Tibial artery (tissue), 4 donors: ENCODE measurements at regions not wholly inside any gene's neighbourhood (a gene's known extent, or its start where the extent isn't known, plus 50 kb on each side); places are given as distances from the start of the nearest gene placed in this dataset.

ENCODE experiments used
- DNase-seq, 2 donors: peaks; one replicate each; pipeline ENCODE4 v3.0.0-alpha.2; 2019
- H3K27ac ChIP-seq, 2 donors: fragments of 200-600 bp; sonication (generic) in 1 of 2; 1 replicate in 1 of 2; 2 replicates in 1 of 2; pipeline ENCODE4 v1.5.1; 2018 to 2019; ENCODE audit warnings: mild to moderate bottlenecking in 1 of 2
- H3K27me3 ChIP-seq, 2 donors: fragments of 200-600 bp; sonication (generic) in 1 of 2; one replicate each; pipeline versions ENCODE4 v1.5.1 to v1.6.0; 2016 to 2019
- H3K36me3 ChIP-seq, 3 donors: fragments of 200-600 bp; sonication (generic) in 2 of 3; one replicate each; pipeline ENCODE4 v1.5.1; 2016 to 2019; ENCODE audit warnings: mild to moderate bottlenecking in 2 of 3
- H3K4me1 ChIP-seq, 4 donors: fragments of 200-600 bp; sonication (generic) in 2 of 4; 1 replicate in 3 of 4; 2 replicates in 1 of 4; pipeline ENCODE4 v1.5.1; 2016 to 2019
- H3K4me3 ChIP-seq, 2 donors: fragments of 200-600 bp; sonication (generic) in 1 of 2; 1 replicate in 1 of 2; 2 replicates in 1 of 2; pipeline ENCODE4 v1.5.1; 2018 to 2019; ENCODE audit warnings: mild to moderate bottlenecking in 2 of 2
- H3K9me3 ChIP-seq, 3 donors: fragments of 200-600 bp; sonication (generic) in 1 of 3; one replicate each; pipeline ENCODE4 v1.5.1; 2016 to 2019
- CTCF ChIP-seq, 2 experiments: fragments of 200-600 bp in 1 of 2; fragments of 450-650 bp in 1 of 2; IDR thresholded peaks; one replicate each; pipeline ENCODE4 v1.5.1; 2017 to 2019; ENCODE audit warnings: antibody characterized with exemption in 2 of 2, mild to moderate bottlenecking in 1 of 2, moderate library complexity in 1 of 2
- intact Hi-C: fragments of 100-400 bp; cut with DNase I; formaldehyde crosslinking; loops from one replicate; pipeline ENCODE4 v1.15.0; 2023; ENCODE audit warnings: low total_unique reads

GRCh38 chr12:66903782-66904396 lies 225.0 kb upstream of the GRIP1 start:
- Histone ChIP-seq H3K9me3 (no peaks in the 10 kb centered on the region), H3K27ac (no peak overlapping the region), H3K36me3 (no peaks in the 10 kb centered on the region), H3K4me3 (no peak overlapping the region), H3K4me1 (no peaks in the 10 kb centered on the region), H3K27me3 (no peaks in the 10 kb centered on the region)
- TF ChIP-seq CTCF (IDR thresholded peaks at IDR 0.05): no peak
- intact Hi-C loops: no loop called here
- DNase-seq: no peak

DNA sequence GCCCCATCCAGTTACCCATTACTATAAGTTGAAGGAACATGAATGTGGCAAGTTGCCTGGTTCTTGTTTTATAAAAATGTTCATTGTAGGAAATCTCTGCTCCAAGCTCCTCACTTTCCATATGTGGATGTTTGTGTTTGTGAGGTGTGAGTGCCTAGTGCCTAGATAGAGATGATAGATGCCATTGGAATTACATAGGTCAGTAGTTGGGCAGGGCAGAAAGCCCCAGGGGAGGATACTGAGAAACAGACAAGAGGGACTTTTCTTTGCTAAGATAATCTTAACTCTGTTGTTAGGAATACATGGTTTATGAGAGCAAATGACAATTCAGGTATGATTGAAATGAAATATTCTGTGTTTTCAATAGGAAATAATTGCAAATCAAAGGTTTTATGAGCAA lies 226.3 kb upstream of the GRIP1 start:
- Histone ChIP-seq H3K4me3 (no peak overlapping the region), H3K27me3 (no peaks in the 10 kb centered on the region), H3K4me1 (no peaks in the 10 kb centered on the region), H3K27ac (no peak overlapping the region), H3K36me3 (no peaks in the 10 kb centered on the region), H3K9me3 (no peaks in the 10 kb centered on the region)
- no peak for DNase-seq
- no peak for TF ChIP-seq CTCF (IDR thresholded peaks at IDR 0.05)
- intact Hi-C loops: no loop called here

DNA sequence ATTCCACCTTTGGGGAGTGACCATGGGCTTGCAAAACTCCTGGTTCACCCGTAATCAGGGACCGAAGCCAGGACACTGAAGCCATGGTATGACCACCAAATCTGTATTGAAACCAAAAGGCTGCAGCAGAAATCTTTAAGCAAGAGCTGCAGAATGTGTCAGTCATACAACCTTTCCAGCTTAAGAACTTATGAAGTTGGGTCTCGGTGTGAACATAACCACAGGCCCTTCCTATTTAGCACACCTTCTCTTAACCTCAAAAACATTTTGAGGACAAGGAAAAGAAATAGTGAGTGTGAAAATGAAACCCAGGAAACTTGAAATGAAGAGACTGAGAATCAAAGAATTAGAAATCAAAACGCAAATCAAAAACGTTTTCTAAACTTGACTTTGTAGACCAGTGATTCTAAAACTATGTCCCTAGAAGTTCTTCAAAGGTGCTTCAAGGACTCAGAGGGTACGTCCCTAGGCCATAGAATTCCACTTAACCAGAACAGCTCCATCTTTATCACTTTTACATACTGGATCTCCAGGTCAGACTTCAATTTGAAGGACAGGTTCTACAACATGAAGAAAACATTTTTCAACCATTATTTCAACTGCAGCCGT lies 231.6 kb upstream of the GRIP1 start:
- Histone ChIP-seq H3K4me3 (no peak overlapping the region), H3K9me3 (no peaks in the 10 kb centered on the region), H3K36me3 (no peaks in the 10 kb centered on the region), H3K27me3 (no peaks in the 10 kb centered on the region), H3K4me1 (no peaks in the 10 kb centered on the region), H3K27ac (no peak overlapping the region)
- TF ChIP-seq CTCF (IDR thresholded peaks at IDR 0.05): no peak
- DNase-seq: no peak
- intact Hi-C loops: no loop called here

GRCh38 chr12:66915306-66915904 lies 236.5 kb upstream of the GRIP1 start:
- Histone ChIP-seq H3K36me3 (no peaks in the 10 kb centered on the region), H3K4me3 (no peak overlapping the region), H3K4me1 (no peaks in the 10 kb centered on the region), H3K27me3 (no peaks in the 10 kb centered on the region), H3K27ac (no peak overlapping the region), H3K9me3 (no peaks in the 10 kb centered on the region)
- DNase-seq: no peak
- no peak for TF ChIP-seq CTCF (IDR thresholded peaks at IDR 0.05)
- intact Hi-C loops: no loop called here

GRCh38 chr12:66916189-66916588 lies 237.3 kb upstream of the GRIP1 start:
- H3K9me3 ChIP-seq: no peaks in the 10 kb centered on the region
- H3K27me3 ChIP-seq: no peaks in the 10 kb centered on the region
- no peak overlapping the region for H3K27ac ChIP-seq
- no peak overlapping the region for H3K4me3 ChIP-seq
- intact Hi-C loops: no loop called here
- H3K4me1 ChIP-seq: no peaks in the 10 kb centered on the region
- TF ChIP-seq CTCF (IDR thresholded peaks at IDR 0.05): no peak
- H3K36me3 ChIP-seq: no peaks in the 10 kb centered on the region
- no peak for DNase-seq
